Bone marrow (tissue), 2 donors: ENCODE measurements at regions not wholly inside any gene's neighbourhood (a gene's known extent, or its start where the extent isn't known, plus 50 kb on each side); places are given as distances from the start of the nearest gene placed in this dataset.
"Not testable (repeated sequence)": the region's sequence is repeated elsewhere in the genome, so short reads cannot be mapped to it uniquely, and the experiment has no call there.

Experiments
- DNase-seq, 2 donors: peaks; one replicate each; lab custom pipeline; 2025; lab: John Stamatoyannopoulos, UW

GRCh38 chr4:66275411-66276038 lies 605.2 kb upstream of the EPHA5 start:
- DNase-seq = no peak

- no peak for DNase-seq
These were observed 602.8 kb upstream of the EPHA5 start for GRCh38 chr4:66273110-66273509.

DNA sequence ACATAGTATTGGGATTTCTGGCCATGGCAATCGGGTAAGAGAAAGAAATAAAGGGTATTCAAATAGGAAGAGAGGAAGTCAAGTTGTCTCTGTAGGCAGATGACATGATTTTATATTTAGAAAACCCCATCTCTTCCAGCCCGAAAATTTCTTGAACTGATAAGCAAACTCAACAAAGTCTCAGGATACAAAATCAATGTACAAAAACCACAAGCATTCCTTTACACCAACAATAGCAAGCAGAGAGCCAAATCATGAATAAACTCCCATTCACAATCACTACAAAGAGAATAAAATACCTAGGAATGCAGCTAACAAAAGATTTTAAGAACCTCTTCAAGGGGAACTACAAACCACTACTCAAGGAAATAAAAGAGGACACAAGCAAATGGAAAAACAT lies 600.1 kb upstream of the EPHA5 start:
- DNase-seq = not testable (repeated sequence)

- DNase-seq = not testable (repeated sequence)
These were observed 596.3 kb upstream of the EPHA5 start for GRCh38 chr4:66266554-66266953.

DNA sequence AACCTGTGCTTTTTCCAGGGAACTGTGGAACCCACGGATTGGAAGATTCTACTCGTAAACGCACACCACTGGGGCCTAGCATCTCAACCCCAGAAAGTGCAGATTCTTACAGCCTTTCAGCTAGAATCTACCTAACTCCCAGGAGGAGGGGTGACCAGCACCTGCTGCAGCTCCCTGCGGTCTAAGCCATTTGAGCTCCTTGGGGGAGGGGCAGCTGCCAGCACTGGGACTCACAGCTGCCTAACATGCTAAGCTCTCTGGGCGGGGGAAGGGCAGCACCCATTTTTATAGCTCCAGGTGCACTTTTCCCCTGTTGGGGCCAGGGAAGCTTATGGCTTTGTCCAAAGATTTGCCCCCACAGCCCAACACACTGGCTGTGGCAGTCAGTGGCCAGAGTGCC lies 595.7 kb upstream of the EPHA5 start:
- no peak for DNase-seq

GRCh38 chr4:66252291-66252690 lies 582.0 kb upstream of the EPHA5 start:
- DNase-seq = no peak

DNA sequence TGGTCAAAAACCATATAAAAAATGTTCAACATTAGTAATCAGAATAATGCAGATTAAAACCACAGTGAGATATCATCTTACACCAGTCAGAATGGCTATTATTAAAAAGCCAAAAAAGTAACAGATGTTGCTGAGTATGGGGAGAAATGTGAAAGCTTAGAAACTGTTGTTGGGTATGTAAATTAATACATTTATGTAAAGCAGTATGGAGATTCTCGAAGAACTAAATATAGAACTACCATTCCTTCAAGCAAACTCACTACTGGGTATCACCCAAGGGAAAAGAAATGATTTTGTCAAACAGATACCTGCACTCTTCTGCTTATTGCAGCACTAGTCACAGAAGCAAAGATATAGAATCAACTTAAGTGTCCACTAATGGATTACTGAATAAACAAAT lies 576.4 kb upstream of the EPHA5 start:
- no peak for DNase-seq

DNA sequence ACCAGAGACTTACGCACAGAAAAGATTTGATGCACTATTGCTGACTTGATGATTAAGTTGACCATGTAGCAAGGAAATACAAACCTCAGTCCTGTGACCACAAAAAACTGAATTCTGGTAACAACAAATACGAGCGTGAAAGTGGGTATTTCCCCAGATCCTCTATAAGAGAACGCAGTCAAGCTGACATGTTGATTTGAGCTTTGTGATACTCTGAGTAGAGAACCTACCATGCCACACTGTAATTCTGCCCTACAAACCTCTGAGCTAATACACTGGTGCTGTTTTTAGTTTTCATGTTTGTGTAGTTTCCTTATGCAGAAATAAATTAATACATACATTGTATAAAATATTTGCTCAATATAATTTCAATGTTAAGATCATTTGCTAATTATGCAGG lies 565.6 kb upstream of the EPHA5 start:
- DNase-seq = no peak

- no peak for DNase-seq
These were observed 559.6 kb upstream of the EPHA5 start for GRCh38 chr4:66229885-66230284.

GRCh38 chr4:66225539-66225938 lies 555.2 kb upstream of the EPHA5 start:
- DNase-seq = no peak

DNA sequence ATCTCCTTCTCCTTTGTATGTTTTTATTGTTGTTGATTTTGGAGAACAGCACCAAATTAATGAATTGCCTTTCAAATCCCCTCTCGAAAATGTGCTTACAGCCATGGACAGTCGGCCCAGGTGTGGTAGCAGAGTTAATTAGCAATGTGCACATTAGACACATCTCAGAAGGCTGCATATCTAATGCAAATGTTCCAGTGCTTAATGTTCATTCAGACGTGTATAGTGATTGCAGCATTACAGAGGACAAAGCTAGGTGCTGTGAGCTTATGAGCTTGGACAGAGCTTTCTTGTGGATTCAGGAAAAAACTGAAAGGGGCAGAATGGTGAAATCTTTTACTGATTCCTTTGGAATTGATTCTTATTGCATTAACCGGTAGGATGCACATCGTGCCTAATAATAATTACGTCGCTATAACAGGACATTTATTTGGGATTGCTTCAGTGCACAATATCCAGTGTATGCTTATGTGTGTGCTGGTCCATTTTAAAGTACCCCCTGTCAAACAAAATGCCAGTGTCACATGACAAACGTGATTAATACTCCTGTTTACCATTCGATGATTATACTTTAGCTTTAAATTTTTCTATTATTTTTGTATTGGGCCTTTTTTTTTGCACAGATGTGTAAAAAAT lies 552.9 kb upstream of the EPHA5 start:
- no peak for DNase-seq

DNA sequence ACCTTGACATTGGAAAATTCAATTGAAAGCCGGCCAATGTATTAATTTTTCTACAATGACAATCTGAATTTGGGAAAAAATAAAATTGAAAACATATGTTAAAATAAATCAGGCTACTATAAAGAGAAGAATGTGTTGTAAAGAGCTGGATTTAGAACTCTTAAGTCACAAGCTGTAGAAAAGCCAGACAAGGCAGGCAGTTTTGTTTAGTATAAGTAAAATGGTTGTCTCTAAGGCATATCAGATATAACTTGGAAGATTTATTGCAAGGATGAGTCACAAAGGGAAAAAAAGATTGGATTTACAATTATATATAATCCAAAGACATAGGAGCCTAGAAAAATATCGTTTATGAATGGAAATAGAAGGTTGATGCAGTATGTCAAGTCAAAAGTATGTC lies 549.1 kb upstream of the EPHA5 start:
- DNase-seq = no peak

- DNase-seq = no peak
These were observed 546.0 kb upstream of the EPHA5 start for GRCh38 chr4:66216252-66216651.

GRCh38 chr4:66212489-66212888 lies 542.2 kb upstream of the EPHA5 start:
- no peak for DNase-seq

DNA sequence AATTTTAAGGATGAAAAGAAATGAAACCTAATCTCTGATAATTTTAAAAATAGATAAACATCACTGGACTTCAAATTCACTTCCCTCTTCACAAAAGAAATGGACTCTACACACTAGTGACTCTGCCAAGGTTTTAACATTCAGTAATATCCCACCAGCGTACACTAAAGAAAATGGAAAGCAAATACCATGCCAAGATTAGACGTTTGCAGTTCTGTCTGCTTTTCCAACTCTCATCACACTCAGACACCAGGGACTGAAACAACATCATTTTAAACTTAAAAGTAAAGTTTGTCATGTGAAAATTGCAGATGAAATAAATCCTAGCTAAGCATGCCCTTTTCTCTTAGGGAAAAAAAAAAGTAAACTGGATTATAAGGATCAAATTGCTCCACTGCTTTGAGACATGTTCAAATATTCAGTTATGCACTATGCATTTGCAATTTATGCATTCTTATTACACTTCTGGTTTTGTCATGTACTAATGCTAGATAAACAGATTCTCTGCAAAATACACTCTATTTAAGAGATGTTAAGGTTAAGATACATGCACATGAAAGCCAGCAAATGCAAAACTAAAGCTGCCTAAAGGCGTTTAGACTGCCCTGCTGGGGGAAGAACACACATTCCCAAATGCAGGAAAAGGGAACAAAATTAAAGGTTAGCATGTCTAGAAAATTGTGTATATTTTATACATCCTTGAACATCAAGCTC lies 534.4 kb upstream of the EPHA5 start:
- DNase-seq = no peak

- no peak for DNase-seq
These were observed 532.6 kb upstream of the EPHA5 start for GRCh38 chr4:66202870-66203269.

DNA sequence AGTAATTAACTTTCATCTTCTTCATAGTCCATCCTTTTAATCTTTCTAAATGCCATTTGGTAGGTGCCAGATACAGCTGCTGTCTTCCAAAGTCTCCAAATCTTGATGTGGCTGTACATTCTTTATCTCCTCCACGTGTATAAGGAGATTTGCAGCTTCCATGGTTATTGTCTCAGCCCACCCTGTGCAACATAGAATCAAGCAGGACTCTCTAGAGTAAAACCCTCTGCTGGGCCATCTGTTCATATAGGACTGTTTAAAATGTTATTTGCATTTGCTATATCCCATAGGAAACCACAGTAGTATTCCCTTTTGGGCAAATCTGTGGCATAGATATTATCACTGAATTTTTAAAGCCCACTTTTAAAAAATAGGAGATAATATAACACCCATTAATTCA lies 527.2 kb upstream of the EPHA5 start:
- DNase-seq = no peak

GRCh38 chr4:66193487-66193886 lies 523.2 kb upstream of the EPHA5 start:
- DNase-seq = no peak

DNA sequence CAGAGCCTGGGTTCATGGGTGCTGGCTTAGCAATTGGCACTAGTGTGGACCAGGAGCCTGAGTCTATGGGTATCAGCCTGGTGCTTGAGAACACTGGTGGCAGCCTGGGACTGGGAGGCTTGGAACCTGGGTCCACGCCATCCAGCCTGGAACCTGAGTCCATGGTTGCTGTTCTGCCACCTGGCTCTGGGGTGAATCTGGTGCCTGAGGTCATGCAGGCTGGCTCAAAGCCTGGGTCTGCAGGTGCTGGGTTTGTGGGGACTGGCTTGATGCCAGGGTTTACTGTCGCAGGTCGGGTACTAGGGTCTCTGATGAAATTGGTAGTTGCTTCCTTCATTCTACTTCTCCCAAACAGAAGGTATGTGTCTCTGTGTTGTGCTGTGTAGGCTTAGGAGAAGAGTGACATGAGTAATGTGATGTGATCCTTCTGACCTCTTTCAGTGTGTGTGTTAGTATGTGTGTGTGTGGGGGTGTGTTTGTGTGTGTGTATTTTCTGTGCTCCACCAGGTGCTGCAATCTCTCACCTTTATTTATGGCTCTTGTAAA lies 517.0 kb upstream of the EPHA5 start:
- no peak for DNase-seq

GRCh38 chr4:66186095-66186494 lies 515.8 kb upstream of the EPHA5 start:
- no peak for DNase-seq

GRCh38 chr4:66182636-66183035 lies 512.3 kb upstream of the EPHA5 start:
- no peak for DNase-seq

DNA sequence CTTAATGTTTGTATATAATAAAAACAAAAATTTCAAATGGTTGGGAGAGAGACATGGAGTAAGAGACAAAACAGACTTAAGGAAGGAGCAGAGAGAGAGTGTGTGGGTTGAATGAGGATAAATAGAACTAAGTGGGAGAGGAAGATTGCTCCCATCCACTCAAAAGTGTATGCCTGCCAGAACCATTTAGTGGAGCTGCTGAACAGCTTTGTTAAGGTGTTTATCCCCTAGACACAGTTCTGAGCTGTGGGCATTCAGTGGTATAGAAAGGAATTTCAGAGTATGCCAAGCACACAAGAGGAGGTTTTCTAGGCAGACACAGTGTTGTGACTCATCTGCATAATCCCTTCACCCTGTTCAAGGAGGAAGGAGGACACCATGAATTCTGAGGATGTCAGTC lies 508.6 kb upstream of the EPHA5 start:
- no peak for DNase-seq

- DNase-seq = no peak
These were observed 499.1 kb upstream of the EPHA5 start for GRCh38 chr4:66169341-66169740.
